NB4 (cell line): ENCODE measurements at regions not wholly inside any gene's neighbourhood (a gene's known extent, or its start where the extent isn't known, plus 50 kb on each side); places are given as distances from the start of the nearest gene placed in this dataset.

Experiments used
- POLR2A ChIP-seq: IDR thresholded peaks from 2 replicates; pipeline ENCODE4 v1.6.1; 2011; ENCODE audit warnings: mild to moderate bottlenecking; ENCODE audit not compliant: insufficient read length; ENCODE audit errors: extremely low read depth
- TF ChIP-seq, protein P1 (sequence below): IDR thresholded peaks from one replicate; pipeline ENCODE4 v1.5.1; 2012; ENCODE audit warnings: low read depth, low read length
- TF ChIP-seq, protein P2 (sequence below): IDR thresholded peaks from 2 replicates; pipeline ENCODE4 v1.6.1; 2011; ENCODE audit warnings: low read depth, low read length

DNA sequence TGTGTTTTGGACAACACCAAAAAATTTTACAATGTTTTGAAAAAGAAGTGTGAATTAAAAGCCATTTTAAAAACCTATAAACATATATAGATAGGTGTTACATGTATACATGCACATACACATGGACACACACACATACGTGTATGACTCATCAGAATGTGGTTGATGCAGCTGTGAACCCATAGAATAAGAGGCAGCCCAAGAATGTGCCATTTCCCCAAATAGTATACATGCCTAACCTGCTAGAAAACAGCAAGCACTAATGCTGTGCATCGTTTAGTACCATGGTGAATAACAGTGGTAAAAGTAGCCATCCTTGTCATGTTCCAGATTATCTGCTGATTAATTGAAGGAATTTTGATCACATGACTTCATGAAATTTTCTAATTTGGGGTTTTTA is 149.0 kb downstream of the DSEL start:
- TF ChIP-seq, protein P1, sequence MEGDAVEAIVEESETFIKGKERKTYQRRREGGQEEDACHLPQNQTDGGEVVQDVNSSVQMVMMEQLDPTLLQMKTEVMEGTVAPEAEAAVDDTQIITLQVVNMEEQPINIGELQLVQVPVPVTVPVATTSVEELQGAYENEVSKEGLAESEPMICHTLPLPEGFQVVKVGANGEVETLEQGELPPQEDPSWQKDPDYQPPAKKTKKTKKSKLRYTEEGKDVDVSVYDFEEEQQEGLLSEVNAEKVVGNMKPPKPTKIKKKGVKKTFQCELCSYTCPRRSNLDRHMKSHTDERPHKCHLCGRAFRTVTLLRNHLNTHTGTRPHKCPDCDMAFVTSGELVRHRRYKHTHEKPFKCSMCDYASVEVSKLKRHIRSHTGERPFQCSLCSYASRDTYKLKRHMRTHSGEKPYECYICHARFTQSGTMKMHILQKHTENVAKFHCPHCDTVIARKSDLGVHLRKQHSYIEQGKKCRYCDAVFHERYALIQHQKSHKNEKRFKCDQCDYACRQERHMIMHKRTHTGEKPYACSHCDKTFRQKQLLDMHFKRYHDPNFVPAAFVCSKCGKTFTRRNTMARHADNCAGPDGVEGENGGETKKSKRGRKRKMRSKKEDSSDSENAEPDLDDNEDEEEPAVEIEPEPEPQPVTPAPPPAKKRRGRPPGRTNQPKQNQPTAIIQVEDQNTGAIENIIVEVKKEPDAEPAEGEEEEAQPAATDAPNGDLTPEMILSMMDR: no peak
- no peak for TF ChIP-seq POLR2A
- TF ChIP-seq, protein P2, sequence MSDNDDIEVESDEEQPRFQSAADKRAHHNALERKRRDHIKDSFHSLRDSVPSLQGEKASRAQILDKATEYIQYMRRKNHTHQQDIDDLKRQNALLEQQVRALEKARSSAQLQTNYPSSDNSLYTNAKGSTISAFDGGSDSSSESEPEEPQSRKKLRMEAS: no peak
